ENCODE measurements at regions not wholly inside any gene's neighbourhood (a gene's known extent, or its start where the extent isn't known, plus 50 kb on each side); places are given as distances from the start of the nearest gene placed in this dataset.

DNA sequence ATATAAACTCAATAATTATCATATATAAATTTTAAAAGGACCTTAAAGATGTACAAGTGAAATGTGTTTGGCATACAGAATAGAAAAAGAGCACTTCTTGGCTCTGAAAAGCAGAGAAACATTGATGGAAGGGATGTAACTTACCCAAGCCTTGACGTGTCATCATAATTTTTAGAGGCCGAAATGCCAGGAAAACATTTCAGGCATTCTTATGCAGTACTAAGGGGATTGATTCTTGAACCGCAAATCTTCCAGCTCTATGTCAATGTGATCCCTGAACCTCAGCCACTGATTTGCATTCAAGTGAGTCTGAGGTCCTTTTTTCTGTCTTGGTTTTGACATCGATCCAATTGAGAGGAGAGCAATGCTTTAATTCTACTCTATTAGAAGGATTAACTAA lies 97.8 kb downstream of the CLDN1 start:
- TF ChIP-seq POLR2AphosphoS5 (IDR thresholded peaks at IDR 0.05; ENCODE audit: borderline replicate concordance, low read depth, low read length), result no peak
- no peak for TF ChIP-seq EZH2 (IDR thresholded peaks at IDR 0.05)

Data from SK-N-MC (cell line).